HepG2 (cell line): ENCODE measurements at regions not wholly inside any gene's neighbourhood (a gene's known extent, or its start where the extent isn't known, plus 50 kb on each side); places are given as distances from the start of the nearest gene placed in this dataset.
"Not testable (repeated sequence)": the region's sequence is repeated elsewhere in the genome, so short reads cannot be mapped to it uniquely, and the experiment has no call there.

Experiments
- SMARCC2 ChIP-seq: fragments of 450-650 bp; IDR thresholded peaks from 2 replicates; pipeline ENCODE4 v1.6.1; 2017; ENCODE audit warnings: antibody characterized with exemption, mild to moderate bottlenecking
- ZNF777 ChIP-seq: sonication (generic); formaldehyde crosslinking; IDR thresholded peaks from 2 replicates; pipeline ENCODE4 v1.4.0; 2020; ENCODE audit warnings: missing genetic modification reagents
- TF ChIP-seq, protein P1 (sequence below): sonication (generic); formaldehyde crosslinking; IDR thresholded peaks from 2 replicates; pipeline ENCODE4 v1.4.0; 2020; ENCODE audit warnings: missing genetic modification reagents

DNA sequence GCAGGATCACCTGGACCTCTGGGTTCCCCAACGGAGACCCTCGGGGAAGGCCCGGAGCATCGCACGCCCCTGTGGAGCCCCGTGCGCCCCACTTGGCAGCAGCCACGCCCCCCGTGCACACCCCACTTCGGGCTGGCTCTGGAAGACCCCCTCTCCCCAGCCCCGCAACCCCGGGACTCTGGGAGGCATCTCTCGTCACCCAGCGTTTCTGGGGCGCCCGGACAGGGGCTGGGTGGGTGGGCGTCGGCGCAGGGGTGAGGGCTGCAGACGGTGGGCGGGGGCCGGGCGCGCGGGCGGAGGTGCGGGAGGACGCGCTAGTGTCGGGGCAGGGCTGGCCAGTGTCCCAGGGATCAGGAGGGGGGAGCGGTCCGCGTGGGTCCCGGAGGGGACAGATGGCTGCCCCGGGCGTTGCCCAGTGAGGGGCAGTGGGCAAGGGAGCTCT is 2897.3 kb downstream of the RPIA start:
- TF ChIP-seq ZNF777 (CRISPR knock-in tag); SMARCC2: not testable (repeated sequence)
- TF ChIP-seq, protein P1, sequence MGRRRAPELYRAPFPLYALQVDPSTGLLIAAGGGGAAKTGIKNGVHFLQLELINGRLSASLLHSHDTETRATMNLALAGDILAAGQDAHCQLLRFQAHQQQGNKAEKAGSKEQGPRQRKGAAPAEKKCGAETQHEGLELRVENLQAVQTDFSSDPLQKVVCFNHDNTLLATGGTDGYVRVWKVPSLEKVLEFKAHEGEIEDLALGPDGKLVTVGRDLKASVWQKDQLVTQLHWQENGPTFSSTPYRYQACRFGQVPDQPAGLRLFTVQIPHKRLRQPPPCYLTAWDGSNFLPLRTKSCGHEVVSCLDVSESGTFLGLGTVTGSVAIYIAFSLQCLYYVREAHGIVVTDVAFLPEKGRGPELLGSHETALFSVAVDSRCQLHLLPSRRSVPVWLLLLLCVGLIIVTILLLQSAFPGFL (CRISPR knock-in tag): not testable (repeated sequence)
